Endothelial cell of umbilical vein (primary cell): ENCODE measurements at regions not wholly inside any gene's neighbourhood (a gene's known extent, or its start where the extent isn't known, plus 50 kb on each side); places are given as distances from the start of the nearest gene placed in this dataset.
"Not testable (repeated sequence)": the region's sequence is repeated elsewhere in the genome, so short reads cannot be mapped to it uniquely, and the experiment has no call there.

Source experiments
- BruUV-seq: library from RNA; stranded (reverse); fragments of 400-500 nt; replicated peaks from 2 replicates; lab custom pipeline; 2021; lab: Mats Ljungman, UMichigan
- CTCF ChIA-PET: fragments of 300-600, 350-600 bp; sonication (Branson Sonifier 250); formaldehyde crosslinking; loops from one replicate; lab custom pipeline; 2021; ENCODE audit warnings: antibody characterized with exemption, inconsistent platforms; lab: Charles Lee
- POLR2A ChIA-PET: fragments of 300-600, 350-600 bp; sonication (Branson Sonifier 250); formaldehyde crosslinking; loops from one replicate; lab custom pipeline; 2021; ENCODE audit warnings: antibody characterized with exemption, inconsistent platforms; lab: Charles Lee
- DNase-seq: peaks from one replicate; pipeline ENCODE4 v3.0.0-alpha.2; 2011; ENCODE audit warnings: low read depth, low spot score
- FAIRE-seq: peaks from 2 replicates; lab custom pipeline; 2011; peaks lifted over from hg19 to GRCh38; lab: Jason Lieb, UNC
- H2AFZ ChIP-seq: 2 replicates; pipeline ENCODE4 v1.6.0; 2012; ENCODE audit warnings: low read depth, low read length, control low read depth, inconsistent platforms
- H3K27ac ChIP-seq: 2 replicates; pipeline ENCODE4 v1.5.1; 2011; ENCODE audit warnings: low read depth, mild to moderate bottlenecking, control low read depth, low read length, moderate library complexity; ENCODE audit not compliant: insufficient read depth
- H3K27me3 ChIP-seq, 2 experiments: 2 replicates each; pipeline versions ENCODE4 v1.6.0 to v1.6.1; 2011; ENCODE audit warnings: low read length in 2 of 2, mixed read lengths in 1 of 2; ENCODE audit not compliant: control insufficient read depth in 2 of 2, insufficient read depth in 2 of 2
- H3K36me3 ChIP-seq, 2 experiments: 2 replicates in 1 of 2; 3 replicates in 1 of 2; pipeline ENCODE4 v1.5.1; 2011; ENCODE audit warnings: low read length in 2 of 2, mild to moderate bottlenecking in 1 of 2, moderate library complexity in 1 of 2; ENCODE audit not compliant: control insufficient read depth in 2 of 2, insufficient read depth in 2 of 2; ENCODE audit errors: extremely low read depth in 1 of 2
- H3K4me1 ChIP-seq: 3 replicates; pipeline ENCODE4 v1.5.1; 2011; ENCODE audit warnings: mild to moderate bottlenecking, low read length; ENCODE audit not compliant: control insufficient read depth, insufficient read depth; ENCODE audit errors: extremely low read depth
- H3K4me2 ChIP-seq: 2 replicates; pipeline ENCODE4 v1.6.1; 2011; ENCODE audit warnings: low read length, control low read depth, mixed read lengths; ENCODE audit not compliant: insufficient read depth
- H3K4me3 ChIP-seq, 3 experiments: fragments of 200-600 bp in 1 of 3; sonication (generic), shearing (Covaris generic) in 1 of 3; replicated peaks in 1 of 3; 2 replicates each; pipeline ENCODE4 v1.5.1; 2011 to 2016; ENCODE audit warnings: control low read depth in 3 of 3, low read length in 3 of 3, mild to moderate bottlenecking in 2 of 3, inconsistent platforms in 1 of 3, low read depth in 1 of 3, moderate library complexity in 1 of 3; ENCODE audit not compliant: insufficient read depth in 1 of 3
- H3K79me2 ChIP-seq: 2 replicates; pipeline ENCODE4 v1.6.0; 2012; ENCODE audit warnings: low read length, inconsistent platforms; ENCODE audit not compliant: control insufficient read depth, insufficient read depth
- H3K9ac ChIP-seq: replicated peaks from 2 replicates; pipeline ENCODE3; 2011; ENCODE audit warnings: low read length, control low read depth; ENCODE audit not compliant: insufficient read depth; ENCODE audit errors: extremely low read depth
- H3K9me1 ChIP-seq: replicated peaks from 3 replicates; pipeline ENCODE4 v1.6.0; 2011; ENCODE audit warnings: mild to moderate bottlenecking, low read length; ENCODE audit not compliant: control insufficient read depth, insufficient read depth; ENCODE audit errors: extremely low read depth
- H3K9me3 ChIP-seq: replicated peaks from 2 replicates; pipeline ENCODE4 v1.5.1; 2012; ENCODE audit warnings: low read length, inconsistent platforms; ENCODE audit not compliant: control insufficient read depth, insufficient read depth
- H4K20me1 ChIP-seq: replicated peaks from 2 replicates; pipeline ENCODE3; 2011; ENCODE audit warnings: mild to moderate bottlenecking, low read length; ENCODE audit not compliant: control insufficient read depth, insufficient read depth; ENCODE audit errors: extremely low read depth
- dilution Hi-C: fragments of 300-500 bp; cut with MboI; formaldehyde crosslinking; loops from one replicate; pipeline ENCODE4 v1.15.0; 2019; ENCODE audit warnings: low sequenced_read_pairs; ENCODE audit not compliant: extremely low pct_ligation_motif_present
- intact Hi-C: fragments of 100-400 bp; cut with micrococcal nuclease; formaldehyde crosslinking; loops from one replicate; pipeline ENCODE4 v1.10.0; 2022

DNA sequence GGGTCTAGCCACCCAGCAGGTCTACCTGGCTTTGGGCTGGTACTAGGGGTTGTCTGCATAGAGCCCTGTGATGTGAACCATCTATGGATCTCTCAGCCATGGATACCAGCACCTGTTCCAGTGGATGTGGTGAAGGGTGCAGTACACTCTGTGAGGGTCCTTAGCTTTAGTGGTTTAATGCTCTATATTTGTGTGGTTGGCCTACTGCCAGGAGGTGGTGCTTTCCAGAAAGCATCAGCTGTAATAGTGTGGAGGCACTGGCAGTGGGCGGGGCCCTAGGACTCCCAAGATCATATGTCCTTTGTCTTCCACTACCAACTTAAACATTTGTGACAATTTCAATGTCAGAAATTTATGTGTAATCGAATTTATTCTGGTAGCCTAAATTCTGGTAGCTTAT is 1065.1 kb downstream of the RPIA start:
- H3K79me2 ChIP-seq, H3K4me1 ChIP-seq, H3K9me1 ChIP-seq, CTCF ChIA-PET, H3K36me3 ChIP-seq, FAIRE-seq, H3K27me3 ChIP-seq, DNase-seq, H3K9me3 ChIP-seq, H4K20me1 ChIP-seq, POLR2A ChIA-PET, H3K4me2 ChIP-seq, intact Hi-C loops, H2AFZ ChIP-seq, dilution Hi-C loops, H3K4me3 ChIP-seq, H3K9ac ChIP-seq, BruUV-seq, H3K27ac ChIP-seq: not testable (repeated sequence)

DNA sequence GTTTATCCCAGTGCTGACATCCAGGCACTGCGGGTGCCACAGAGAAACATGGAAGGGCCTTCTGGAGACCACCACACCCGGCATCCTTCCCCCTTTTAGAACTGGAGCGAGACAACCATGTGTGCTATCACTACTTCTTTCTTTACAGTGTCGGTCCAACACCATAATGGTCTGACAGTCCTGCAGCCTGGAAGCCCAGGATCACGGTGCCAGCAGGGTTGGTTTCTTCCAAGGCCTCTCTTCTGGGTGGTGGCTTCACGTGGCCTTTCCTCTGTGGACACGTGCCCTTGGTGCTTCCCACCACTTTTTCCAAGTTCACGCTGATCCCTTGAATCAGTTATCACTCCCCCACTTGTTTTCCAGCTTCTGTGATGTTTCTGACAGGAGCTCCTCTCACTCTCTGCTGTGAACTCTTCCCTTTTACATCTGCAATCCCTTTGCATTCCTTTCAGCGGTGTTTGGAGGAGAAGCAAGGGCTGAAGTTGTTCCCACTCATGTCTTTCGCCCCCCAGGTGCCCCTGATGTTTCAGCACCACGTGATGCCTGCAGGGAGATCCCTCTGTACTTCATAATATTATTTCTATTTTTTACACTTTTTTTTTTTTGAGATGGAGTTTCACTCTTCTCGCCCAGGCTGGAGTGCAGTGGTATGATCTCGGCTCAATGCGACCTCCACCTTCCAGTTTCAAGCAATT is 1067.0 kb downstream of the RPIA start:
- intact Hi-C loops, H3K79me2 ChIP-seq, POLR2A ChIA-PET, H4K20me1 ChIP-seq, H3K36me3 ChIP-seq, FAIRE-seq, H3K9me3 ChIP-seq, H2AFZ ChIP-seq, BruUV-seq, H3K9me1 ChIP-seq, CTCF ChIA-PET, H3K9ac ChIP-seq, H3K4me1 ChIP-seq, dilution Hi-C loops, H3K27ac ChIP-seq, DNase-seq, H3K27me3 ChIP-seq, H3K4me3 ChIP-seq, H3K4me2 ChIP-seq: not testable (repeated sequence)

DNA sequence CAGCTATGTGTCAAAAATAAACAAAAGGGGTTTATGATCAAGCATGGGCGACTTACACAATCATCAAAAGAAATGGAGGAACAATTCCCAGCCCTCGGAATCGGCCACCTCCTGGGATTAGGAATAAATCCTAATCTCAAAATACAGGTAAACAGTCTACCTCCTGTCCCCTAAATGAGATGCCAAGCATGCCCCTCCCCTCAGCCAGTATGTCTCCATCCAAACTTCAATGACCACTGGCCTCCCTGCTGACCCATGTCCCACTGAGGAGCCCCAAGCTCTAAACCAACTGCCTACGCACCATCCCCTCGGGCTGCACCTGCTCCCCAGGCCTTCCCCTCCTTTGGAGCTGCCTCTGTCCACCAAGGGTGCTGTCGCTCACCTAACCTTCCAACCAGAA is 1069.3 kb downstream of the RPIA start:
- H3K4me1 ChIP-seq, H3K9ac ChIP-seq, BruUV-seq, H3K36me3 ChIP-seq, dilution Hi-C loops, H3K4me3 ChIP-seq, H4K20me1 ChIP-seq, POLR2A ChIA-PET, H2AFZ ChIP-seq, H3K27ac ChIP-seq, CTCF ChIA-PET, intact Hi-C loops, FAIRE-seq, H3K4me2 ChIP-seq, H3K79me2 ChIP-seq, H3K9me1 ChIP-seq, H3K27me3 ChIP-seq, DNase-seq: not testable (repeated sequence)
- H3K9me3 ChIP-seq, result peaks cover 10% of the 10 kb centered on the region

- H3K9me1 ChIP-seq, dilution Hi-C loops, FAIRE-seq, H3K27me3 ChIP-seq, CTCF ChIA-PET, H3K4me3 ChIP-seq, POLR2A ChIA-PET, H3K4me2 ChIP-seq, DNase-seq, H3K9ac ChIP-seq, intact Hi-C loops, H4K20me1 ChIP-seq, H3K79me2 ChIP-seq, BruUV-seq, H3K36me3 ChIP-seq, H3K4me1 ChIP-seq, H3K27ac ChIP-seq, H2AFZ ChIP-seq: not testable (repeated sequence)
- peaks cover 10% of the 10 kb centered on the region for H3K9me3 ChIP-seq
Observed at GRCh38 chr2:89761171-89761570, 1069.7 kb downstream of the RPIA start.
